Upper lobe of left lung (tissue), 4 donors: ENCODE measurements at regions not wholly inside any gene's neighbourhood (a gene's known extent, or its start where the extent isn't known, plus 50 kb on each side); places are given as distances from the start of the nearest gene placed in this dataset.

ENCODE experiments used
- CTCF ChIP-seq, 6 experiments: fragments of 450-650 bp in 4 of 6; fragments of 200-600 bp in 2 of 6; sonication (generic) in 2 of 6; IDR thresholded peaks; one replicate each; pipeline ENCODE4 v1.5.1; 2016 to 2019; ENCODE audit warnings: antibody characterized with exemption in 6 of 6
- POLR2AphosphoS5 ChIP-seq, 2 donors: sonication (generic); formaldehyde crosslinking; IDR thresholded peaks; one replicate each; pipeline ENCODE4 v1.5.1; 2017; ENCODE audit warnings: antibody characterized with exemption in 2 of 2

GRCh38 chr15:31486906-31487695 is 160.5 kb downstream of the KLF13 start:
- TF ChIP-seq CTCF (IDR thresholded peaks at IDR 0.05), result no peak
- no peak for TF ChIP-seq POLR2AphosphoS5 (IDR thresholded peaks at IDR 0.05)
